Stimulated activated CD8-positive, alpha-beta memory T cell treated with anti-CD3 and anti-CD28 coated beads, Interleukin-7, amount 100 ng/mL, for 4 hours (primary cell): ENCODE measurements at regions not wholly inside any gene's neighbourhood (a gene's known extent, or its start where the extent isn't known, plus 50 kb on each side); places are given as distances from the start of the nearest gene placed in this dataset.

Source experiments
- DNase-seq, 2 donors: peaks; one replicate each; pipeline ENCODE4 v3.0.0-alpha.2; 2020; ENCODE audit warnings: low read depth in 2 of 2

DNA sequence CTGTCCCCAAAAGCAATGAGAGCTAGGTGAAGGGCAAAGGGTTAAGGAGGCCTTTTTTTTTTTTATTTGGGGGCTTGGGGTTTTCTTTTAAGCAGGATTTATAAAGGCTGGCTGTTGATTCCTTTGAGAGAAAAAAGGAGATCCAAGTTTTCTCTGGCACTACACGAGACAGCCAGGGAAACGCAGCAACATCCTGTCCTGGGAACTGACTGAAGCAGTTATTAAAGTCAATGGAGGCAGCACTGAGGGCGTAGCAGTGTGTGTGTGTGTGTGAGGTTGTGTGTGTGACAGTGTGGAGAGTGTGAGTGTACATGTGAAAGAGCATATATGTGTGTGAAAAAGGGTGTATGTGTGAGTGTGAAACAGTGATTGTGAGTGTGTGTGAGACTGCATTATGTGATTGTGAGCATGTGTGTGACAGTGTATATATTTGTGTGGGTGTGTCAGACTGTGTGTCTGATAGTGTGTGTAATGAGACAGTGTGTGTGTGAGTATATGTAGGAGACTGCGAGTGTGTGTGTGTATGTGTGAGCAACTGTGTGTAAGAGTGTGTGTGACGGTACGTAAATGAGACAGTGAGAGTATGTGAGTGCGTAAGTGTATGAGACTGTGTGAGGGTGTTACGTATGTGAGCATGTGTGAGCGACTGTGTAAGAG, 65.9 kb upstream of the TIAM1 start:
- DNase-seq: no peak

DNA sequence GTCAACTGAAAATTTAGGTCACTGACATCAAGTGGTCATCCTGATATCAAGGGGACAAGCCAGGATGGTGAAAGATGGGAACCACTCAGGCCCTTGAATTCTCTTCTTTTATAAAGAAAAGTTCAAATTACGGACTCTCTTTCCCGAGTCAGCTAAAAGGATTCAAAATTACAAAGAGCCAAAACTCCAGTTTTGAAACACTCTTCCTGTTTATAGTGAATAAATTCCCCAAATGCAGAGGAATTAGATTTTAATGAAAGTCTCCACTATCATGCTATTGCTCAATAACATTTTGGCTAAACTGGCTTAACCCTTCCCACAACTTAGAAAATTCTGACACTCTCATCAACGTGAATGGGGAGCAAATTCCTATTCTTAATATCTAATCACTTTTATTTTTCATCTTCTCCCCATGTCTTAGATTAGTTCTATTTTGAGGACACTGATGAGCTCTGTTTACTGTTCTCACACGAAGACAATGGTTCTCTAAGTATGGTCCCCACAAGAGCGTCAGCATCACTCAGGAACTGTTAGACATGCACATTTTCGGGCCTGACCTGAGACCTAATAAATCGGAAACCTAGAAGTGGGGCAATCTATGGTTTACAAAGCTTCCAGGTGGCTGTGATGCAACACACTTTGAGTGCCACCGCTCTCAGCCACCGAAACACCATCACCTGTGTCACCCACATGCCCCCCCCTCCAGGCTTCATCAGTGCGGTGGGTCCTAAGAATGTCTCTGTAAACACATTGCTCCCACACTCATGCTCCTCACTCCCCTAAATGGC, 64.4 kb upstream of the TIAM1 start:
- no peak for DNase-seq

DNA sequence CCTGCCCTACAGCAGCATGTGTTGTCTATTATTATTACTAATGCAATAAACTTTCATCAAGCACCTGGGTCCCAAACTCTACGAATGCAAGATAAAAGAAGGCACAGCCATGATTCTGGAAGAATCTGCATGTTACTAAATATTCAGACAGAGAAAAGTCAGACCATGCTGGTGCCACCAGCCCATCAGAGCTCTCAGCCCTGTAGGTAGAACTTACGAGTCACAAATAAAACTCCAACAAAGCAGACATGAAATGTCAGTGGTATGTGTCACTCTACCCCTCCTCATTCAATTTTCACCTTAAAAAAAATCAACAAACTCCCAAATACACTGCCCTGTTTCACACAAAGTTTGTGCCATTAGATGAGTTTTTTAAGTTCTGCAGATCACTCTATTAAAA, 62.4 kb upstream of the TIAM1 start:
- DNase-seq: no peak

DNA sequence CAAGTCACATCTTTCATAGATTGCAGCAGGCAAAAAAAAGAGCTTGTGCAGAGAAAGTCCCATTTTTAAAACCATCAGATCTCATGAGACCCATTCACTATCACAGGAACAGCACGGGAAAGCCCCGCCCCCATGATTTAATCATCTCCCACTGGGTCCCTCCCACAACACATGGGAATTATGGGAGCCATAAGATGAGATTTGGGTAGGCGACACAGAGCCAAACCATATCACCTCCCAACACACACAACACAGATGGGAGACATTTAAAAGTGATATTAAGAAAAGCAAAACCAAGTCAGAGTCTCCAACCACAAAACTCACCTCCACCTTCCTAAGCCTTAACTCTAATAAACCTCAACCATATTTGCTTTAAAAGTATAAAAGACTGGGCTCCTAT, 61.5 kb upstream of the TIAM1 start:
- no peak for DNase-seq

DNA sequence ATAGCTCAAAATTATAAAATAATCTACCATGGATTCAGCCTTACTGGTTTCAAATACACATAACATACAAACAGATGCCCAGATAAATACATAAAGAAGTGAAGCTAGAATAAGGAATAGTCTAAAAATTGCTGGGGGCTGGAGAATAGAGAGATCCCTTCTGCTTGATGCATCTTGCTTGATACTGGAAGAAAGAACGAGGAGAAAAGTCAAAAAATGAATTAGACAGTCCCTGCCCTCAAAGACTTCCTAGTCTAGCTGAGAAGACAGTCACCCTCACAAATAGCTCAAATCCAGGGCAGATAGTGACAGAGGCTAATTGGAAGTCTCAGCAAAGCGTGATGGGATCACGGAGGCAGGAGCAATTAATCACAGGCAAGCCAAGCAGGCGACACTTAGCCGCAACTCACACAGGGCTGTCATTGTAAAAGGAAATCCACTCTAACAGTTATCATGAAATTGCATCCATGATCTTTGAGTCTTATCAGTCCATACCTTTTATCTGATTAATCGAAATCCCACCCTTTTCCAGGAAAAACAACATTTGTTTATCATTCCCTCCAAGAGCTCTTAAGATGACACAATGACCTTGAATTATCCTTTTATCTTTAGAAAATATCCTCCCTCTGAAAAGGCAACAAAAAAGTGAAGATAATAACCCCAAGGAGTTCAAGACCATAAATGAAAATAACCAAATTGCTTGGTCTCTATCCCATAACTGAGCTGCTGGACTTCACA, 59.7 kb upstream of the TIAM1 start:
- DNase-seq: no peak

DNA sequence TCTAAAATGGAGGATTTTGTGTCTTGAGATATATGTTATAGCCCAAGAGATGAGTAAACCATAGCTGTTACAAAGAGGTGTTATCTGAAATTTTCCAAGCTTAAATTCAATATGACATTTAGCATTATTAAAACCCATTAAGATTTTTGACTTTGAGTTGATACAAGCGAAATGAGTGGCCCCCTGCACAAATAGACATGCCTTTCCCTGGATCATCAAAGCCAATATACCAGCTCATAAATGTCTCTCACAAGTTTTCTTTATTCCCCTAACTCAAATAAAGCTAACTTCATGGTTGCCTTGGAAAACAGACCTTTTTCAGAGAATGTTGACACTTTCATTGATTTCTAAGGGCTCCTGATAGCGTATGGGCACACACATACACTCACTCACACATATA, 55.5 kb upstream of the TIAM1 start:
- DNase-seq: no peak

DNA sequence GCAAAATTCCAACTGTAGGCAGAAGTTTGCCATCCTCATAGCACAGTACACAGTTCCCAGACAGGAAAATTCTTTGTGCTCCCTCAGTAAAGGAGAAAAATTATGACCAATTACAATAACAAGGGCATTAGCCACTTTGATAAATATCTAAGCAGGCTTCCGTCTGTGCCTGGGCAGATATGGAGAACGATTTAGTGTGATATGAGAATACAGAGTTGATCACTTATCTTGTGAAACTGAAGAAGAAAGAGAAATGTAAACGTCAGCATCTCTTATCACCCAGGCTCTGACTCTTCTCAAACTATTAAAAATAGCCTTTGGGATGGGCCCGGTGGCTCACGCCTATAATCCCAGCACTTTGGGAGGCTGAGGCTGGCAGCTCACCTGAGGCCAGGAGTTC, 54.5 kb upstream of the TIAM1 start:
- DNase-seq: no peak

DNA sequence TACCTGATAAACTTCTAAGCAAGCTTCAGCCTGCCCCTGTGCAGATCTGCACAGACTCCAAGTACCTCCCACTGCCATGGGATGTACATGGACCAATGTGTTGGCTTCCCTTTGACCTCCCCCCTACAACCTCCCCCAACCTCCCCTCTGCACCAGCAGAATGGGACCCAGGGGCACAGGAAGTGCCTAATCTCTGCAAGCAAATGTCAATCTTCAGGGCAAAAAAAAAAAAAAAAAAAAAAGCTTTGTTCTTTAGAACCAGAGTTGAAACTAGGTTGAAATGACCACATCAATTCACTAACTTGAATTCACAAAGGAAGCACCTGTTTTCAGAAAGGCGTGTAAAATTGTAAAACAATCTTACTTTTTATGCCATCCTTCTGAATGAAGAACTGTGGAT, 53.9 kb upstream of the TIAM1 start:
- no peak for DNase-seq

DNA sequence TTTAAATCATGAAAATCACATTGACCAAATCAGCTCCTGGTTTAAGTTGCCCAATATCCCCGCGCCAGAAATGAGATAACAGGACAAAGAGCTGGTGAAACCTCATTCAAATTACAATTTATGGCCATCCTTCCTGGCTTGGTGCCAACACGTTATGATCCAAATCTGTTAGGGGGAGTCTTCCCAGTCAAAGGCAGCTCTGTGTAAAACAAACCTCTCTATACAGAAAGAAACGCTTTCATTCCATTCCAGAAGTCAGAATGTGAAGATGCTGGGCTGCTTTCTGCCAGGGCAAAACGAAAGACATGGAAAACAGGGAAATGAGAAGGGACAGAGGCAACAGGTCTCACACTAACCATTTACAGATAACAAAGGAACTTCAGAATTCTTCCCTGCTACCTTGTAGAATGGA, 53.5 kb upstream of the TIAM1 start:
- no peak for DNase-seq

DNA sequence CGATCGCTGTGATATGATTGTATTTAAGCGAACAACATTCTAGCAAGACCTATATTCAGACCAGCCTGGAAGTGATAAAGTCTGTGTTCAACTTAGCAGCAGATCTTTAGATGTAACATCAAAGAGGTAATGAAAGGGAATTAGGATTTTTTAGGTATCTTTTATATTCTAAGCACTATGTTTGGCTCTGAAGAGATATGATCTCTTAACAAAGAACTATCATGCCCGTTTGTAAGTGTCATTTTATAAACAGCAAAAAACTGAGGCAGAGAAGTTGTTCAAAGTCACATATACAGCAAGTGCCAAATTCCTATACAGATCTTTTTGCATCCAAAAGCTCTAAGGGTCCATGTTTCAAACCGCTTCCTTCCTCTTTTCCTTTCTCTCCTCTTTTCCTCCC, 53.0 kb upstream of the TIAM1 start:
- DNase-seq: no peak

DNA sequence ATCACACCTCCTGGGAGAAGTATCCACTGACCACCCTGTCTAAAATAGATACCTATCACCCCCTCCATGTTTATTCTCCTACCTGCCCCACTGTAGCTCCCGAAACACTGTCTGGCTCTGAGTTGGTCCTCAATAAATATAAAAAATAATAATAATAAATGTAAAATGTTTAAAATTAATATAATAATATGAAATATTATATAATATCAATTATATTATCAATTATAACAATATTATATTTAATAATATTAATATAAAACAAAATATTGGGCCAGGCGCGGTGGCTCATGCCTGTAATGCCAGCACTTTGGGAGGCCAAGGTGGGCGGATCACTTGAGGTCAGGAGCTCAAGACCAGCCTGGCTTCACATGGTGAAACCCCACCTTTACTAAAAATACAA, 52.3 kb upstream of the TIAM1 start:
- DNase-seq: no peak

DNA sequence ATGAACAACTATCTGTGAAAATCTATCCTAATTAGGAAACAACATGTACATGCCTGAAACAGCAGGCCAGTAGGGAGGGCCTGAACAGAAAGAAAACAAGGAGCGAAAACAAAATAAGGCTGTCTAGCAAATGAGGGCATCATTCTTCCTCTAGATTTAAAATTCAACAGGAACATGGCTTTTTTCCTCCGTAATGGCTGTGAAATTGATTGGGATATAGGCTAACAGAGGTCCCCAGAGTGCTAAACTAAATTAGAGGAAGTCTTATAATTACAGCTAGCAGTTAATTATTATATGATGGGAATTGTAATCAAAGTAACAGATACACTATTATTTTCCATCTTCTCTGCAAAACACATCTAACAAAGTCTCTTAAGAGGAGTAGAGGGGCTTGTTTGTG, 51.7 kb upstream of the TIAM1 start:
- no peak for DNase-seq

DNA sequence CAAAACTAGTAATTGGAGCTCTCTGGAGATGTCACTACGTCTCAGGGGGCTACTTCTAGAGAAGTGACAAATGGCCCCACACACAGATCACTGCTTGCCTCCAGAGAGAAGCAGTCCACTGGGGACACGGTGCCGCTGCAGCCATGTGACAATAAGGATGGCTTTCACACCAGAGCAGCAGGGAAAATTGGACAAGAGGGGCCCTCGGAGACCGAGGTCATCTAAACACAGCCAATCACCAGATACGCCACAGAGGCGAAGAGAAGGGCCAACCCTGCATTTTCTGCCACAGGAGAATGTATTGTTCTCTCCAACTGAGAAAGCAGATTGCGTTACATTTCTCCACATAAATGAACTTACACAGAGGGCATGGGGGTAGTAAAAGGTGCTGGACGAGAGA, 51.2 kb upstream of the TIAM1 start:
- DNase-seq: no peak

DNA sequence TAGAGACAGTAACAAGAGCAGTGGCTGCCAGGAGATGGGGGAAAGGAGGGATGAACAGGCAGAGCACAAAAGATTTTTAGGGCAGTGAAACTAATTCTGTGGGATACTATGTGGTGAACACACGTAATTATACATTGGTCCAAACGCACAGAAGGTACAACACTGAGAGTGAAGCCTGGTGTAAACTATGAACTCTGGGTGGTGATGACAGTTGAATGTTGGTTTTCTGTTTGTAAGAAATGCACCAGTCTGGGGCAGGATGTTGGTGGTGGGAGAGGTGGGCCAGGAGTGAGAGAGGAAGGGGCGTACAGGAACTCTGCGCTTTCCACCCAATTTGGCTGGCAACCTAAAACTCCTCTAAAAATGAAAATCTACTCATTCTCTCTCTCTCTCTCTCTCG, 50.2 kb upstream of the TIAM1 start:
- no peak for DNase-seq
